IPS DF 6.9 (cell line): ENCODE measurements at regions not wholly inside any gene's neighbourhood (a gene's known extent, or its start where the extent isn't known, plus 50 kb on each side); places are given as distances from the start of the nearest gene placed in this dataset.
A peak's percentile ranks its signal among the peaks of the same experiment; 100 is the strongest.
"Not testable (repeated sequence)": the region's sequence is repeated elsewhere in the genome, so short reads cannot be mapped to it uniquely, and the experiment has no call there.

Source experiments
- DNase-seq: peaks from one replicate; pipeline ENCODE4 v3.0.0-alpha.2; 2013; ENCODE audit warnings: low read depth, low spot score
- H3K27ac ChIP-seq: one replicate; pipeline ENCODE4 v1.5.1; 2013; ENCODE audit warnings: low read length, control low read depth
- H3K27me3 ChIP-seq: 2 replicates; pipeline ENCODE4 v1.6.1; 2013; ENCODE audit warnings: mild to moderate bottlenecking, low read length; ENCODE audit not compliant: control insufficient read depth, insufficient read depth
- H3K36me3 ChIP-seq: 2 replicates; pipeline ENCODE4 v1.6.1; 2013; ENCODE audit warnings: low read length; ENCODE audit not compliant: control insufficient read depth, insufficient read depth
- H3K4me1 ChIP-seq: 2 replicates; pipeline ENCODE4 v1.6.1; 2013; ENCODE audit warnings: low read length; ENCODE audit not compliant: control insufficient read depth, insufficient read depth
- H3K4me3 ChIP-seq: 2 replicates; pipeline ENCODE4 v1.5.1; 2013; ENCODE audit warnings: mild to moderate bottlenecking, low read length
- H3K9me3 ChIP-seq: 2 replicates; pipeline ENCODE4 v1.6.1; 2013; ENCODE audit warnings: low read length, inconsistent platforms; ENCODE audit not compliant: control insufficient read depth, insufficient read depth
- WGBS: extraction: QIAGEN DNeasy Blood & Tissue Kit; methylation state at CpG from one replicate; pipeline ENCODE4 v1.1.7; 2013; ENCODE audit warnings: mixed read lengths, missing lambda C conversion rate; ENCODE audit not compliant: insufficient read length, insufficient coverage; 5-methylcytosine and 5-hydroxymethylcytosine counted together

GRCh38 chr6:119781365-119781764 lies 431.8 kb upstream of the MAN1A1 start:
- no peak for DNase-seq
- Histone ChIP-seq H3K9me3 (no peaks in the 10 kb centered on the region), H3K27me3 (no peaks in the 10 kb centered on the region), H3K36me3 (no peaks in the 10 kb centered on the region), H3K4me1 (no peaks in the 10 kb centered on the region), H3K4me3 (no peak overlapping the region), H3K27ac (no peak overlapping the region)
- WGBS, result no CpG with 5 or more reads among the region's 6 CpGs

- H3K9me3 ChIP-seq, result no peaks in the 10 kb centered on the region
- DNase-seq, result no peak
- no peaks in the 10 kb centered on the region for H3K4me1 ChIP-seq
- no peak overlapping the region for H3K4me3 ChIP-seq
- no peaks in the 10 kb centered on the region for H3K27me3 ChIP-seq
- WGBS, result no CpG with 5 or more reads among the region's 5 CpGs
- H3K36me3 ChIP-seq, result no peaks in the 10 kb centered on the region
- H3K27ac ChIP-seq, result no peak overlapping the region
These were observed 418.6 kb upstream of the MAN1A1 start for GRCh38 chr6:119768201-119768600.

GRCh38 chr6:119764927-119765681 lies 415.5 kb upstream of the MAN1A1 start:
- H3K9me3 ChIP-seq, result no peaks in the 10 kb centered on the region; the same call in 1 of the 2 replicates
- WGBS, result no CpG with 5 or more reads among the region's 7 CpGs
- no peaks in the 10 kb centered on the region for H3K4me1 ChIP-seq
- no peaks in the 10 kb centered on the region for H3K36me3 ChIP-seq
- DNase-seq, result no peak
- no peak overlapping the region for H3K27ac ChIP-seq
- H3K27me3 ChIP-seq, result no peaks in the 10 kb centered on the region
- H3K4me3 ChIP-seq, result no peak overlapping the region

- no peaks in the 10 kb centered on the region for H3K27me3 ChIP-seq
- H3K4me3 ChIP-seq, result no peak overlapping the region
- DNase-seq, result no peak
- no peaks in the 10 kb centered on the region; the same call in 1 of the 2 replicates for H3K9me3 ChIP-seq
- no peak overlapping the region for H3K27ac ChIP-seq
- H3K4me1 ChIP-seq, result no peaks in the 10 kb centered on the region
- H3K36me3 ChIP-seq, result no peaks in the 10 kb centered on the region
- no CpG with 5 or more reads among the region's 1 CpG for WGBS
These were observed 410.5 kb upstream of the MAN1A1 start for GRCh38 chr6:119760046-119760445.

- Histone ChIP-seq H3K9me3 (no peaks in the 10 kb centered on the region; the same call in 1 of the 2 replicates), H3K4me1 (no peaks in the 10 kb centered on the region), H3K4me3 (no peak overlapping the region), H3K27me3 (no peaks in the 10 kb centered on the region), H3K36me3 (no peaks in the 10 kb centered on the region), H3K27ac (no peak overlapping the region)
- no CpG with 5 or more reads among the region's 3 CpGs for WGBS
- no peak for DNase-seq
These were observed 408.8 kb upstream of the MAN1A1 start for GRCh38 chr6:119758385-119758784.

- Histone ChIP-seq H3K27me3 (no peaks in the 10 kb centered on the region), H3K9me3 (no peaks in the 10 kb centered on the region; the same call in 1 of the 2 replicates), H3K36me3 (no peaks in the 10 kb centered on the region), H3K4me3 (no peak overlapping the region), H3K4me1 (no peaks in the 10 kb centered on the region), H3K27ac (no peak overlapping the region)
- no CpG with 5 or more reads among the region's 2 CpGs for WGBS
- no peak for DNase-seq
These were observed 407.9 kb upstream of the MAN1A1 start for GRCh38 chr6:119757467-119757866.

- H3K27me3 ChIP-seq, result no peaks in the 10 kb centered on the region
- no peaks in the 10 kb centered on the region for H3K9me3 ChIP-seq
- no peak overlapping the region for H3K27ac ChIP-seq
- WGBS, result no CpG with 5 or more reads among the region's 4 CpGs
- H3K4me3 ChIP-seq, result no peak overlapping the region
- DNase-seq, result no peak
- no peaks in the 10 kb centered on the region for H3K4me1 ChIP-seq
- H3K36me3 ChIP-seq, result no peaks in the 10 kb centered on the region
These were observed 399.8 kb upstream of the MAN1A1 start for GRCh38 chr6:119749335-119749734.

GRCh38 chr6:119748535-119748934 lies 399.0 kb upstream of the MAN1A1 start:
- DNase-seq, H3K4me1 ChIP-seq, H3K27me3 ChIP-seq, H3K36me3 ChIP-seq, H3K9me3 ChIP-seq, H3K27ac ChIP-seq, H3K4me3 ChIP-seq: not testable (repeated sequence)
- no CpG with 5 or more reads among the region's 3 CpGs for WGBS

GRCh38 chr6:119742188-119742803 lies 392.7 kb upstream of the MAN1A1 start:
- Histone ChIP-seq H3K4me1 (no peaks in the 10 kb centered on the region), H3K36me3 (no peaks in the 10 kb centered on the region), H3K27ac (no peak overlapping the region), H3K27me3 (no peaks in the 10 kb centered on the region), H3K4me3 (no peak overlapping the region), H3K9me3 (no peaks in the 10 kb centered on the region)
- no CpG with 5 or more reads among the region's 6 CpGs for WGBS
- DNase-seq, result peak; percentile 43

- no peak for DNase-seq
- Histone ChIP-seq H3K4me1 (no peaks in the 10 kb centered on the region), H3K27ac (no peak overlapping the region), H3K9me3 (no peaks in the 10 kb centered on the region), H3K36me3 (no peaks in the 10 kb centered on the region), H3K27me3 (no peaks in the 10 kb centered on the region), H3K4me3 (no peak overlapping the region)
- WGBS, result no CpG with 5 or more reads among the region's 4 CpGs
These were observed 390.2 kb upstream of the MAN1A1 start for GRCh38 chr6:119739769-119740168.

- no peaks in the 10 kb centered on the region for H3K27me3 ChIP-seq
- WGBS, result no CpG with 5 or more reads among the region's 1 CpG
- H3K27ac ChIP-seq, result no peak overlapping the region
- no peaks in the 10 kb centered on the region for H3K4me1 ChIP-seq
- H3K4me3 ChIP-seq, result no peak overlapping the region
- H3K36me3 ChIP-seq, result no peaks in the 10 kb centered on the region
- no peak for DNase-seq
- H3K9me3 ChIP-seq, result no peaks in the 10 kb centered on the region
These were observed 388.9 kb upstream of the MAN1A1 start for GRCh38 chr6:119738425-119738824.
